ENCODE measurements at regions not wholly inside any gene's neighbourhood (a gene's known extent, or its start where the extent isn't known, plus 50 kb on each side); places are given as distances from the start of the nearest gene placed in this dataset.
"Not testable (repeated sequence)": the region's sequence is repeated elsewhere in the genome, so short reads cannot be mapped to it uniquely, and the experiment has no call there.

DNA sequence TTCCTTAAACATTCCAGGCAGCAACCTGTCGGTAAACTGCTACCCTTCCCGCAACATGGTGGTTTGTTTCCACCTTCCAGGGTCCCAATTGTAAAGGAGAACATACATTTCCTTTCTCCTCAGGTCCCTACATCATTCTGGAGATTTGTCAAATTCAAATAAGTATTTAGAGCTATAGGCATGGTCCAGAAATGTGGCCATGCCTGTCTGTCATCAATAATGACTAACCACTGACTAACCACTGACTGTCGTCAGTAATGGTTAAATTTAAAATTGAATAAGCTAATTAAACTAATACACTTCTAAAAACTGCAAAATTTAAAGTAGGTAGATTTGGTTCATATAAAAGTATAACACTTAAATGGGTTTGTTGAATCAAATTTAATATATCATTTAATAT, 984.0 kb upstream of the SLC39A10 start:
- DNase-seq (ENCODE audit: low read depth) = no peak

GRCh38 chr2:194661431-194661830, 995.6 kb upstream of the SLC39A10 start:
- no peak for DNase-seq (ENCODE audit: low read depth)

DNA sequence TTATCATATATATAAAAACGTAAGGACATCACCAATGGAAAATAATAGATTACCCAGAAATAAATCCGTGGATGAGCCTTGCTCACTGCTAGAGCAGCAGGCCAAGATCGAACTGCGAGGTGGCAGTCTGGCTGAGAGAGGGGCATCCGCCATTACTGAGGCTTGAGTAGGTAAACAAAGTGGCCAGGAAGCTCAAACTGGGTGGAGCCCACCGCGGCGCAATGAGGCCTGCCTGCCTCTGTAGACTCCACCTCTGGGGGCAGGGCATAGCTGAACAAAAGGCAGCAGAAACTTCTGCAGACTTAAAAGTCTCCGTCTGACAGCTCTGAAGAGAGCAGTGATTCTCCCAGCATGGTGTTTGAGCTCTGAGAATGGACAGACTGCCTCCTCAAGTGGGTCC, 1018.0 kb upstream of the SLC39A10 start:
- DNase-seq (ENCODE audit: low read depth) = not testable (repeated sequence)

GRCh38 chr2:194621945-194622344, 1035.1 kb upstream of the SLC39A10 start:
- DNase-seq (ENCODE audit: low read depth) = no peak

DNA sequence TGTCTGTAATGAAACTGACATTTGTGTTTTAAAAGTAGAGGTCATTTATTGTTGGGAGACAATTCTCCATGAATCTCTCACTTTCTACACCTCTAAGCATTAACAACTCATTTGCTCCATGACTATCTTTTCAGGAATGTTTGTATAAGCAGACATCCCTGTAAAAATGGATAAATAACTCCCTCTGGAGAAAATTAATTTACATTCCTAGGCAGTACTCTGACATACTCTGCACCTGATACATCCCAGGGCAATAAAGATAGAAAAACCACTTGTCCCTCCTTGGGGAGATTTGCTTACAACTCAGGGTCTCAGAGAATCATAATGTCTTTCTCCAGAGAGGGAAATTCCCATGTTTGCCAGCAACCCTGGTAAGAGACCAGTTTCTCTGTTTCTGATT, 1037.7 kb upstream of the SLC39A10 start:
- DNase-seq (ENCODE audit: low read depth) = no peak

DNA sequence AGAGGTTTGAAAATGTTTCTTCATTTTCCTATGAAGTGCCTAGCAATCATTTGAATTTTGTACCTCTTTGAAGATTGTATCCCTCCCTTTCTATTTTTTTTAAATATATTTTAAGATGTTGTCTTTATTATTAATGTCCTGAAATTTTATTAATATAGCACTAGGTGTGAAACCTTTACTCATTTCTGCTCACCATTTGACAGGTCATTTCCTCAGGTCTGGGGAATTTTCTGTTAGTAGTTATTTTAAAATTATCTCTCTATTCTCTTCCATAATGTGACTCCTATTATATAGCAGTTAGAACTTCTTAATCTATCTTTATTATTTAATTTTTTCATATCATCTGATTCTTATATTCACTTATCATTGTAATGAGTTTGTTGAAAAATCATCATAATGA, 1038.6 kb upstream of the SLC39A10 start:
- DNase-seq (ENCODE audit: low read depth) = no peak

DNA sequence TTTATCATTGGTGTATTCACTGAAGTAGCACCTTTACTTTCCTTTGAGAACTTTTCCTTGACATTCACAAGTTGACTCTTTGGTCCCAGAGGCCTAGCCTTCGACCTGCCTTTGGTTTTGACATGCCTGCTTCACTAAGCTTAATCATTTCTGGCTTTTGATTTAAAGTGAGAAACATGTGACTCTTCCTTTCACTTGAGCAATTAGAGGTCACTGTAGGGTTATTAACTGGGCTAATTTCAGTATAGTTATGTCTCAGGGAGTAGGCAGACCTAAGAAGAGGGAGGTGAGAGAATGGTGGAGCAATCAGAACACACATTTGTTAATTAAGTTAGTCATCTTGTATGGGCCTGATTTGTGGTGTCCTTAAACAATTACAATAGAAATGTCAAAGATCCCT, 1040.7 kb upstream of the SLC39A10 start:
- no peak for DNase-seq (ENCODE audit: low read depth)

GRCh38 chr2:194610297-194610696, 1046.7 kb upstream of the SLC39A10 start:
- DNase-seq (ENCODE audit: low read depth) = no peak

DNA sequence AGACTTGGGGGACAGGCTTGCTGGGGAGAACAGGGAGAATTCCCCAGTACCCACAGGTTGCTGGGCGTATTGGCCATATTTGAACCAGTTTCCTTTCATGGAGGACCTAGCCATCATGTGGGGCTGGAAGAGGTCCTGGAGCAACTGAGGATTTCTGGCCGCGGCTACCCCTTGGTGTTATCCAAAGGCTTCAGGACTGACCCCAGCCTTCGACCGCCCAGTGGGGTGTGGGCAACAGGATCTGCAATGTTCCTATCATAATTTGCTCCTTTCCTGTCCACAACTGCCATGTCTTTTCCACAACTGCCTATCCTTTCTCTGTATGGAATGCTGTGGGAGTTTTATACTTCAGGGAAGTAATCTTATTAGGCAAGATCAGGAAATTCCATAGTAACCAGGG, 1053.6 kb upstream of the SLC39A10 start:
- DNase-seq (ENCODE audit: low read depth) = no peak

DNA sequence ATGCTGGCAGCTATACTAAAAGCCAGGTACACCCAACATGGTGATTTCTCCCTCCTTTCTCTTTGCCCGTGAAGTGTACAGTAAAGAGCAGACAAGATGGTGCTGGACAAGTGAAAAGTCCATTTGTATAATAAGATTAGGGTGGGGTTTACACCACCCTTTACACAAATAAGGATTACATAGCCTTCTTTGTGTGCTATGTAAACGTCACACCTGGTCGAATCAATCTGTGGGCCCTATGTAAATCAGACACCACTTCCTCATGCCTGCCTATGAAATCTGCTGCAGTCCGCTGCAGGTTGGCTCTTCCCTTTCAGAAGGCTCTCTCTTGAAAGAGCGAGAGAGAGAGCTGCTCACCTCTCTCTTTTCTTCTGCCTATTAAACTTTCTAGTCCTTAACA, 1054.3 kb upstream of the SLC39A10 start:
- DNase-seq (ENCODE audit: low read depth) = no peak

DNA sequence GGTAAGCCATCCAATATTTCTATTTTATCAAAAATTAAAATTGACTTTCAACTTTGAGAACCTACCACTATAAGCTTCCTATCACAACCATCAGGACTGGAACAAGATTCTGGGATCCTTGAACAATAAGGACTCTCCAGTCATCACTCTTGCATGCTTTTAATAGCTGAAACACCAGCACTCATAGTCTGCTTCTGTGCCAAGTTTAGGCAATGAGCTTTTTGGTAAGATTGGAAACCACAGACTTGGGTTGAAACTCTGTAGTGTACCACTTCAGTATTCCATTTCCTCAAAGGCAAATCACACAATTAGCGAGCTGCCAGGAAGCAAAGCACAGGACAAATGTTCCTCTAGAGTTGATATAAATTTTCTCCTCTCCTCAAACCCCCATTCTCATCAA, 1065.8 kb upstream of the SLC39A10 start:
- DNase-seq (ENCODE audit: low read depth) = no peak

DNA sequence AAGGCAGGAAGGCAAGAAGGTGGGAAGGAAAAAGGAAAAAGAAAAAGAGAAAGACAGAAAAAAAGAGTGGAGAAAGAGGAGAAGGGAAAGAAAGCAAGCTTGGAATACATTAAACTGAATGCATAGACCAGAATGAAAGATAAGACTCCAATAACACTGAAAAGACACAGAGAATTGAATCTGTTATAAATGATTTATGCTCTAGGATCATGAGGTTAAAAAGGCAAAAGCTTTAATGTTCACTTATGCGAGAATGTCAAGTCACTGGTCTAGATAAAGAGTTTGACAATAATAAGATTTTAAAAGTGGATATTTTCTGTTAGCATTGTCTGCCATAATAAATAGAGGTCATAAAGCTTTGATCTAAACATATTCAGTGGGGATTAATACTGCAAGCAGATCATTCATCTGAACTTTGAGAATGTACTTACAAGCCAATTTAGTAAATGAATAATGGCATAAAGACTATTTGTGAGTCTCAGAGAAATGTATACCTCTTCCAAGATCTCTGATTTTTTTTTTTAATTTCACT, 1069.2 kb upstream of the SLC39A10 start:
- DNase-seq (ENCODE audit: low read depth) = no peak

GRCh38 chr2:194567661-194568017, 1089.4 kb upstream of the SLC39A10 start:
- DNase-seq (ENCODE audit: low read depth) = no peak

GRCh38 chr2:194566907-194567660, 1089.9 kb upstream of the SLC39A10 start:
- DNase-seq (ENCODE audit: low read depth) = no peak

- DNase-seq (ENCODE audit: low read depth) = no peak
Measured at GRCh38 chr2:194564422-194564821, 1092.6 kb upstream of the SLC39A10 start.

DNA sequence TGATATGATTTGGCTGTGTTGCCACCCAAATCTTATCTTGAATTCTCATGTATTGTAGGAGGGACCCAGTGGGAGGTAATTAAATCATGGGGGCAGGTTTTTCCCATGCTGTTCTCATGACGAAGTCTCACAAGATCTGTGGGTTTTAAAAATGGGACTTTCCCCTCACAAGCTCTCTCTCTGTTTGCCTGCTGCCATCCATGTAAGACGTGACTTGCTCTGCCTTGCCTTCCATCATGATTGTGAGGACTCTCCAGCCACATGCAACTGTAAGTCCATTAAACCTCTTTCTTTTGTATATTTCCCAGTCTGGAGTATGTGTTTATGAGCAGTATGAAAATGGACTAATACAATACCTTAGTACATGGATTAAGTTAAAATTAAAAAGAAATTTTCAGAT, 1094.7 kb upstream of the SLC39A10 start:
- no peak for DNase-seq (ENCODE audit: low read depth)

- no peak for DNase-seq (ENCODE audit: low read depth)
Measured at GRCh38 chr2:194559964-194560363, 1097.1 kb upstream of the SLC39A10 start.

GRCh38 chr2:194559523-194559922, 1097.5 kb upstream of the SLC39A10 start:
- no peak for DNase-seq (ENCODE audit: low read depth)

GRCh38 chr2:194557993-194558392, 1099.0 kb upstream of the SLC39A10 start:
- no peak for DNase-seq (ENCODE audit: low read depth)

- DNase-seq (ENCODE audit: low read depth) = no peak
Measured at GRCh38 chr2:194556629-194557028, 1100.4 kb upstream of the SLC39A10 start.

GRCh38 chr2:194553980-194554379, 1103.0 kb upstream of the SLC39A10 start:
- no peak for DNase-seq (ENCODE audit: low read depth)

- DNase-seq (ENCODE audit: low read depth) = no peak
Measured at GRCh38 chr2:194550702-194551101, 1106.3 kb upstream of the SLC39A10 start.

- no peak for DNase-seq (ENCODE audit: low read depth)
Measured at GRCh38 chr2:194549387-194549786, 1107.6 kb upstream of the SLC39A10 start.

DNA sequence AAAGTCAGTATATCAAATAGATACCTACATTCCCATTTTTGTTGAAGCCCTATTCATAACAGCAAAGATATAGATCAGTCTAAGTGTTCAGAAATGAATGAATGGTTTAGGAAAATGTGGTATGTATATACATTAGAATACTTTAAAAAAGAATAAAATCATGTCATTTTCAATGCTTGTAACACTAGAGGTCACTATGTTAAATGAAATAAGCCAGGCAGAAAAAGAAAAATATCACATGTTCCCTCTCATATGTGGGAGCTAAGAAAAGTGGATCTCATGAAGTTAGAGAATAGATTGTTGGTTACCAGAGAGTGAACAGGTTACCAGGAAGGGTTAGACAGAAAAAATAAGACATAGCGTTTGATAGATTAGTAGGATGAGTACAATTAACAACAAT, 1111.0 kb upstream of the SLC39A10 start:
- DNase-seq (ENCODE audit: low read depth) = no peak

Measured in activated T-cell treated with anti-CD3 and anti-CD28 coated beads for 24 hours (primary cell).